ENCODE measurements at regions not wholly inside any gene's neighbourhood (a gene's known extent, or its start where the extent isn't known, plus 50 kb on each side); places are given as distances from the start of the nearest gene placed in this dataset.

GRCh38 chr5:51465165-51465564 lies 81.9 kb downstream of the ISL1 start:
- TF ChIP-seq YY1 (IDR thresholded peaks at IDR 0.05; ENCODE audit: insufficient read depth, insufficient read length), result no peak
- no peak for TF ChIP-seq ZNF274 (IDR thresholded peaks at IDR 0.05; ENCODE audit: low read depth, low read length)
